Stimulated activated effector memory CD8-positive, alpha-beta T cell treated with anti-CD3 and anti-CD28 coated beads, Interleukin-12 subunit alpha, Interleukin-12 subunit beta, amount 100 ng/mL, for 72 hours (primary cell): ENCODE measurements at regions not wholly inside any gene's neighbourhood (a gene's known extent, or its start where the extent isn't known, plus 50 kb on each side); places are given as distances from the start of the nearest gene placed in this dataset.

Experiments
- ATAC-seq: fragments of 150-1000 bp; cut with Tn5 transposase; 2 replicates; pipeline ENCODE4 v1.10.0; 2021
- DNase-seq, 2 donors: peaks; one replicate each; pipeline ENCODE4 v3.0.0; 2021 to 2022; ENCODE audit warnings: low spot score in 2 of 2
- H3K27ac Mint-ChIP-seq: one replicate; pipeline ENCODE4 v1.8.0; 2022; ENCODE audit warnings: mild to moderate bottlenecking, mixed read lengths
- H3K36me3 Mint-ChIP-seq: one replicate; pipeline ENCODE4 v1.8.0; 2022; ENCODE audit warnings: mild to moderate bottlenecking, mixed read lengths
- H3K4me1 Mint-ChIP-seq: one replicate; pipeline ENCODE4 v1.8.0; 2022; ENCODE audit warnings: mixed read lengths
- H3K4me3 Mint-ChIP-seq: one replicate; pipeline ENCODE4 v1.8.0; 2022; ENCODE audit warnings: mild to moderate bottlenecking, mixed read lengths
- H3K9me3 Mint-ChIP-seq: one replicate; pipeline ENCODE4 v1.8.0; 2022; ENCODE audit warnings: mixed read lengths

DNA sequence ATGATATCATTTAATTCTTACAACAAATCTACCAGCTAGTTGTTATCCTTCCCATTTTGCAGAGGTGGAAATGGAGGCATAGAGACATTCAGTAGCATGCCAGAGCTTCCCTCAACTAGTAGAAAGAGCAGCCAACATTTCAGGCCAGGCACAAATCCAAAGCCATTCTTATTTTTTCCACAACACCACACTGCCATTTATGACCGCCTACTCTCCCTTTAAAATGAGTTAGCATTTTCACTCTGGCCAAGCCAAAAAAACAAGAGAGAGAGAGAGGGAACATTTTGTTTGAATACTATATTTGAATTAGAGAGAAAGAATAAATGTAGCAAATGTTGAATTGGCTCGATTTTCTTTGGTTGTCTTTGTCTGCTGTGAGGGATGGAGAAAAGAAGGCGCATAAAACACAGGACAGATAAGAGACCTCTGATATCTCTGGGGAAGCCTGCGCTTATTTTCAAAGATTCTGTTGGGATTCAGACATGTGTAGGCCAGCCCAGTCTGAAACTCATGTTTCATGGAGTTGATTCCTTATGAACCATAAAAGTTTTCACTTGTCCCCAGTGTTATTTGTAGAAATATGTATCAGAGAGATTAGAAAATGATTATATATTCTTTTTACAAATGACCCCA lies 265.7 kb downstream of the RAB28 start:
- peaks cover 11% of the 10 kb centered on the region for H3K9me3 Mint-ChIP-seq
- no peak overlapping the region for H3K4me3 Mint-ChIP-seq
- no peaks in the 10 kb centered on the region for H3K36me3 Mint-ChIP-seq
- DNase-seq, result no peak
- H3K4me1 Mint-ChIP-seq, result no peaks in the 10 kb centered on the region
- H3K27ac Mint-ChIP-seq, result no peak overlapping the region
- ATAC-seq, result no peak

DNA sequence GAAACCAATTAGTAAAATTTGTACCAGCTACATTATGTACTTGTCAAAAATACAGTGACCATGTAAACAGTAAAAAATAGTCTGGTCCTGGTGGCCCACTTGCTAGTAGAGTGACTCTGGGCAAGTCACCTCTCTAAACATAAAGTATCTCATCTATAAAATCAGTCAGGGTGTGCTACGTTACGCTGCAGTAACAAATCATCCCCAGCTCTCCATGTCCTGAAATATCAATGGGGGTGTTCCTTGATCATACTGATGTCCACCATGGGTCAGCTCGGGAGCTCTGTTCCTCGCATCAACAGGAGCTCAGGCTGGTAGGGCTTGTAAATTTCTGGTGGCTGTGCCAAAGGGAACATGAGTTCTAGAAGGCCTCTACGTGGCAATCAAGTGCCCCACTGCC lies 268.6 kb downstream of the RAB28 start:
- Mint-ChIP-seq H3K36me3 (no peaks in the 10 kb centered on the region), H3K4me3 (no peak overlapping the region), H3K4me1 (no peaks in the 10 kb centered on the region), H3K9me3 (peaks cover 12% of the 10 kb centered on the region), H3K27ac (no peak overlapping the region)
- DNase-seq (no peak), ATAC-seq (no peak)

- no peak for DNase-seq
- H3K4me1 Mint-ChIP-seq, result no peaks in the 10 kb centered on the region
- no peak for ATAC-seq
- H3K36me3 Mint-ChIP-seq, result no peaks in the 10 kb centered on the region
- peaks cover 13% of the 10 kb centered on the region for H3K9me3 Mint-ChIP-seq
- H3K4me3 Mint-ChIP-seq, result no peak overlapping the region
- no peak overlapping the region for H3K27ac Mint-ChIP-seq
Measured at GRCh38 chr4:13212936-13213335, 271.2 kb downstream of the RAB28 start.

- H3K36me3 Mint-ChIP-seq, result no peaks in the 10 kb centered on the region
- no peaks in the 10 kb centered on the region for H3K4me1 Mint-ChIP-seq
- no peak overlapping the region for H3K4me3 Mint-ChIP-seq
- no peak overlapping the region for H3K27ac Mint-ChIP-seq
- DNase-seq (no peak), ATAC-seq (no peak)
- peaks cover 2% of the 10 kb centered on the region for H3K9me3 Mint-ChIP-seq
Measured at GRCh38 chr4:13209600-13209999, 274.5 kb downstream of the RAB28 start.

- no peaks in the 10 kb centered on the region for H3K36me3 Mint-ChIP-seq
- H3K27ac Mint-ChIP-seq, result no peak overlapping the region
- peaks cover 2% of the 10 kb centered on the region for H3K9me3 Mint-ChIP-seq
- no peaks in the 10 kb centered on the region for H3K4me1 Mint-ChIP-seq
- DNase-seq, result no peak
- no peak overlapping the region for H3K4me3 Mint-ChIP-seq
- no peak for ATAC-seq
Measured at GRCh38 chr4:13208558-13209193, 275.5 kb downstream of the RAB28 start.

GRCh38 chr4:13207226-13207625 lies 276.9 kb downstream of the RAB28 start:
- H3K4me3 Mint-ChIP-seq, result no peak overlapping the region
- H3K27ac Mint-ChIP-seq, result no peak overlapping the region
- no peaks in the 10 kb centered on the region for H3K36me3 Mint-ChIP-seq
- no peak for ATAC-seq
- DNase-seq, result no peak
- peaks cover 2% of the 10 kb centered on the region for H3K9me3 Mint-ChIP-seq
- no peaks in the 10 kb centered on the region for H3K4me1 Mint-ChIP-seq

DNA sequence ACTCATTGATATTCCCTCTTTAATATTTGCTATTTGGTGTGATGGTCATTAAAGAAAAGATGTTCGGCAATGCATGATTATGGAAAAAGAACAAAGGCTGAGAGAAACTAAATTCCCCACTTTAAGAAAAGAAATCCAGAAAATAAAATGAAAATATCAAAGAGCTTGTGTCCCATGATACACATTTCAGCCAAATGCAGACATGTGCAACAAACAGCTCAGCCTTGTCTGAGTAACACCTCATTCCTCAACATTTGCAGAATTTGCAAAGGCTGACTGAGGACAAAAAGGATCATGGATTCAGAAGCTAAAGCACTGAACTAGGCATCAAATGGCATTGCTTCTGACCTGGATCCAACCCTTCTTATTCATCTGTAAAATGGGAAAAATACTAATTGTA lies 281.0 kb downstream of the RAB28 start:
- H3K9me3 Mint-ChIP-seq, result peaks cover 3% of the 10 kb centered on the region
- no peak overlapping the region for H3K27ac Mint-ChIP-seq
- no peak overlapping the region for H3K4me3 Mint-ChIP-seq
- no peaks in the 10 kb centered on the region for H3K4me1 Mint-ChIP-seq
- DNase-seq (no peak), ATAC-seq (no peak)
- H3K36me3 Mint-ChIP-seq, result no peaks in the 10 kb centered on the region

DNA sequence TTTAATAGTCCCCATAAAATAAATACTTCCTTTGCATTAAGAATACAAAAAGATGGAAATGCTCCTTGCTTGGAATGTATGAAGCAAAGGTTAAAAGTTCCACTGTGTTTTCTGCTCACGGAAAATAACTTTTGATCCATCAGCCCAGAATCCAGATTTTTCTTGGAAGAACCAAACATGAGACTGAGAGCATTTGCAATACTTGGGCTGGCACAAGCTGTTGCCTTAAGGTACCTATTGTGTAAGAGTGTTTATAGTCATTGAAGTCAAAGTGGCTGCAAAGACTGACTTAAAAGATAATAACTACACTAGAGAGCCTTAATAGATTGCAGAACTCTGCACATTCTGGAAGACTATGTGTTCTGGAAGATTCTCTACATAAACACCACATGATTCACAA lies 281.4 kb downstream of the RAB28 start:
- no peak for ATAC-seq
- Mint-ChIP-seq H3K9me3 (peaks cover 3% of the 10 kb centered on the region), H3K27ac (no peak overlapping the region), H3K36me3 (no peaks in the 10 kb centered on the region), H3K4me1 (no peaks in the 10 kb centered on the region), H3K4me3 (no peak overlapping the region)
- no peak for DNase-seq

DNA sequence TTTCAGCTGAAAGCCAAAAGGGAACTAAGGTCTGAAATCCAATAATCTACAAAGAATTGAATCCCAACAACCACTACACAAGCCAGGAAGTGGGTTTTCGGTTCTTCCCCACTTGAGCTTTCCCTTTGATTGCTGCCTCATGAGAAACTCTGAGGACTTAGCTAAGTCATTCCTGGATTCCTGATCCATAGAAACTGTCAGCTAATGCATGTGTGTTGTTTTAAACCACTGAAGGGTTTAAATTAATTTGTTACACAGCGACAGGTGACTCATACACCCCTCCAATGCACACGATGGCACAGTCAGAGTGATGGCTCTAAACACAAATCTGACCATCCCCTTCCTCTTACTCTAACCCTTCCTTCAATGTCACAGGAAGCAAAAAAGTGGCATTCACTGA lies 282.9 kb downstream of the RAB28 start:
- Mint-ChIP-seq H3K36me3 (no peaks in the 10 kb centered on the region), H3K27ac (no peak overlapping the region), H3K4me3 (no peak overlapping the region), H3K4me1 (no peaks in the 10 kb centered on the region), H3K9me3 (peaks cover 3% of the 10 kb centered on the region)
- ATAC-seq (no peak), DNase-seq (no peak)

DNA sequence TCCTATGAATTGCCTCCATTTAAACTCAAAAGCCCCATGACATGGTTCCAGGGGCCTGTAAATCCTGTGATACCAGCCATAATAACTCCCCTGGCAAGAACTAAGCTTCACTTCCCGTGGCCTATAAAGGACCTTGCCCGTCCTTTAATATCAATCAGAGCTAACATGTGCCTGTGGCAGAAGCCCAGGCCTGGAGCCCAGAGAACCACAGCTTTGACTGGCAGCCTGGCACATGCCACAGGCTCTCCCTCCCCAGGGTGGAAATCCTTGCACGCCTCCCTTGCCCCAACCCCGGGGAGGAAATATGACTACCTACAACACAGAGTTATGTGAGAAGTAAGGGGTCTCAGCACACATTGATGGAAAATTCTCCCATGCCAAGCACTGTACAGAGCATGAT lies 287.4 kb downstream of the RAB28 start:
- Mint-ChIP-seq H3K27ac (no peak overlapping the region), H3K36me3 (no peaks in the 10 kb centered on the region), H3K4me1 (no peaks in the 10 kb centered on the region), H3K9me3 (peaks cover 9% of the 10 kb centered on the region), H3K4me3 (no peak overlapping the region)
- ATAC-seq, result no peak
- DNase-seq, result no peak

DNA sequence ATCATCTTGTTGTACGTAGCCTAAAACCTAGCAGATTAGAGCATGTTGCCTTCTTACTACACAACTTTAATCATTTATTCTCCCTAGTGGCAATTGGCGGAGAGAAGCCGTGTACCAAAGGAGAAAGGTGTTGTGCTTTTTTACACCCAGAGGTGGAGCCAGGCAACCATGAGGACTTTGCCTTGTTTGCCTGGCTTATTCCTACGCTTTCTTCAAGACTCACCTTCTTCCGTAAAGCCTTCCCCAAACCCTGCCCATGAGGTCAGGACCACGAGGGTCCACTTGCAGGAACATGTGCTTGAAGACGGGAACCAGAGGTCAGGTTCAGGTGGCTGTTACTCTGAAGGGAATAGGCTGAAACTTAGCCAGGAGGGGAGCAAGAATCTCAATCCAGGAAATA lies 290.5 kb downstream of the RAB28 start:
- H3K9me3 Mint-ChIP-seq, result peaks cover 6% of the 10 kb centered on the region
- DNase-seq (no peak), ATAC-seq (no peak)
- no peaks in the 10 kb centered on the region for H3K4me1 Mint-ChIP-seq
- H3K36me3 Mint-ChIP-seq, result no peaks in the 10 kb centered on the region
- no peak overlapping the region for H3K27ac Mint-ChIP-seq
- no peak overlapping the region for H3K4me3 Mint-ChIP-seq

DNA sequence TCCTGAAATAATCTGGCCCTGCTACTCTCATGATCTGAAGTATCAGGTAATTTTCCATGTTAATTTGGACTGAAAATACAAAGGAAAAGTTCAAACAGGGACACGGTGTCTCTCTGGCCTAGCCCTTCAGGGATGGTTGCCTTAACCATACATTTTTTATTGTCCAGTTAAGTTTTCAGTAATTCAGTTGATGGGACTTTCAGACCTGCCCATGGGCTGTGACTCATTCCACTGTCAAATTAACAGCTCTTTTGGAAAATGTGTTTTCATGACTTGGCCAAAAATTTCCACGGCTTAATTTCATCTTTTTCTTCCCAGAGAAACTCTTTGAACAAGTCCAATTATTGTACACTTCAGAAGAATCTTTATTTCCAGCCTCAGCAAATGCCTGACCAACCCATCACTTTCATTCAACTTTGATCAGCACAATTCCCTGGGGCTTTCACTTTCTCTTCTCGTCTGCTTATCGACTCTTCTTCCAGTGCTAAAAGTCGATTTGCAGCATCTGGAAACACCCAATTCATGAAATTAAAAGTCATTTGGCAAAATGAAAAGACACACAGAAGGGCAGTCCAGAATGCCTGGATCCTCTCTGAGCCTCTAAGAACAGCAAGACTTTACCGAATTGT lies 293.9 kb downstream of the RAB28 start:
- DNase-seq, result no peak
- Mint-ChIP-seq H3K4me3 (no peak overlapping the region), H3K9me3 (peaks cover 12% of the 10 kb centered on the region), H3K36me3 (no peaks in the 10 kb centered on the region), H3K4me1 (no peaks in the 10 kb centered on the region), H3K27ac (no peak overlapping the region)
- ATAC-seq, result no peak

DNA sequence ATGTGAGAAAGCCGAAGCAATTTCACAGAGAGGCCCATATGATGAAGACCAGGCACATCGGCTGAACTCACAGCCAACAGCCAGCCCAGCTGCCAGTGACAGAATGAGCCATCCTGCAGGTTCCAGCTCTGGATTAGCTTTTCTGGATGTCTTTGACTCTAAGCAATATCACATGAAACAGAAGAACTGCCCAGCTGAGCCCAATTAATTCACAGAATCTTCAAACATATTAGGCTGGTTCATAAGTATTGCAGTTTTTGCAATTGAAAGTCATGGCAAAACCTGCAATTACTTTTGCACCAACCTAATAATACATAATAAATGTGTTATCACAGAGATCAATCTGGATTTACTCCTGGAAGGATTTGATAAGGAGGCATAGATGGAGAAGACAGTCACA lies 299.9 kb downstream of the RAB28 start:
- H3K36me3 Mint-ChIP-seq, result no peaks in the 10 kb centered on the region
- peaks cover 5% of the 10 kb centered on the region for H3K9me3 Mint-ChIP-seq
- no peak overlapping the region for H3K4me3 Mint-ChIP-seq
- H3K4me1 Mint-ChIP-seq, result no peaks in the 10 kb centered on the region
- DNase-seq, result no peak
- ATAC-seq, result no peak
- H3K27ac Mint-ChIP-seq, result no peak overlapping the region

GRCh38 chr4:13182133-13182532 lies 302.0 kb downstream of the RAB28 start:
- no peak for ATAC-seq
- DNase-seq, result no peak
- no peak overlapping the region for H3K27ac Mint-ChIP-seq
- H3K9me3 Mint-ChIP-seq, result no peaks in the 10 kb centered on the region
- H3K36me3 Mint-ChIP-seq, result no peaks in the 10 kb centered on the region
- H3K4me3 Mint-ChIP-seq, result no peak overlapping the region
- H3K4me1 Mint-ChIP-seq, result no peaks in the 10 kb centered on the region

- H3K9me3 Mint-ChIP-seq, result no peaks in the 10 kb centered on the region
- no peak overlapping the region for H3K27ac Mint-ChIP-seq
- no peaks in the 10 kb centered on the region for H3K36me3 Mint-ChIP-seq
- no peak overlapping the region for H3K4me3 Mint-ChIP-seq
- DNase-seq (no peak), ATAC-seq (no peak)
- H3K4me1 Mint-ChIP-seq, result no peaks in the 10 kb centered on the region
Measured at GRCh38 chr4:13181681-13182080, 302.5 kb downstream of the RAB28 start.

GRCh38 chr4:13180701-13181100 lies 303.4 kb downstream of the RAB28 start:
- no peaks in the 10 kb centered on the region for H3K4me1 Mint-ChIP-seq
- no peak overlapping the region for H3K4me3 Mint-ChIP-seq
- DNase-seq (no peak), ATAC-seq (no peak)
- H3K36me3 Mint-ChIP-seq, result no peaks in the 10 kb centered on the region
- H3K9me3 Mint-ChIP-seq, result no peaks in the 10 kb centered on the region
- no peak overlapping the region for H3K27ac Mint-ChIP-seq
